ENCODE measurements at regions not wholly inside any gene's neighbourhood (a gene's known extent, or its start where the extent isn't known, plus 50 kb on each side); places are given as distances from the start of the nearest gene placed in this dataset.
"Not testable (repeated sequence)": the region's sequence is repeated elsewhere in the genome, so short reads cannot be mapped to it uniquely, and the experiment has no call there.

DNA sequence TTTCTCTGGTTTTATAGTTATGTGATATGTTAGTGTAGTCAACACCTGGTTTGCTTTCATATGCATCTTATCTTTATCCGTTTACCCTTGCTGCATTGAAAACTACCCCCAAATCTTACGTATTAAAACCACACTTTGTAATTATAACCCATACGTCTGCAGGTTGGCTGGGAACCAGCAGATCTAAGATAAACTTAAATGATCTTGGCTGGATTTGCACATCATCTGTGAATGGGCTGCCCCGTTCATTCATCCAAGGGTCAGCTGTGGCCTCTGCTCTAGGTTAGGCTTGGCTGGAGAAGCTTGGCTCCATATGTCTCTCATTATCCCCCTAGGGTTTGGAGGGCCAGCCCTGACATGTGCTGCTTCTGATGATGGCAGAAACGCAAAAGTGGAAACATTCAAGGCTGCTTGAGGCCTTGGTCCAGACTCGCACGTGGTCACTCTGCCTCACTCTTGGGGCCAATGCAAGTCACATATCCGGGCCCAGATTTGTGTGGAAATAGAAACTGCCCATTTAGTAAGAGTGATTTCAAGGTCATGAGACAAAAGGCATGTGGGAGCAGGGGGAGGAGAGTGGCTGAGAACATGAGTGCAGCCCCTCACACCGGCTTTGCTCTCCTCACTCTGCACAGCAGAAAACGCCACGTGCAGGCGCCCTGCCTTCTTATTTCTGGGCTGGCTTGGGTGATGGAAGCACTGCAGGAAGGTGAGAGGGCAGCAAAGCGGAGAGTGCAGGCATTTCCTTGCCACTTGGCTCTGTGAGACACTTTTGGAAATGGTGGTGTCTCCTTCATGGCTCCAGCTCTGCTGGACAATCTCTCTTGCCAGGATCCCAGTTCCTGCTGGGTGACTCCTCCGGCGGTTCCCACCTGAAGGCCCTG, 553.8 kb downstream of the GLRX3 start:
- no peak for DNase-seq

GRCh38 chr10:130691776-130692175, 555.6 kb downstream of the GLRX3 start:
- DNase-seq: no peak

DNA sequence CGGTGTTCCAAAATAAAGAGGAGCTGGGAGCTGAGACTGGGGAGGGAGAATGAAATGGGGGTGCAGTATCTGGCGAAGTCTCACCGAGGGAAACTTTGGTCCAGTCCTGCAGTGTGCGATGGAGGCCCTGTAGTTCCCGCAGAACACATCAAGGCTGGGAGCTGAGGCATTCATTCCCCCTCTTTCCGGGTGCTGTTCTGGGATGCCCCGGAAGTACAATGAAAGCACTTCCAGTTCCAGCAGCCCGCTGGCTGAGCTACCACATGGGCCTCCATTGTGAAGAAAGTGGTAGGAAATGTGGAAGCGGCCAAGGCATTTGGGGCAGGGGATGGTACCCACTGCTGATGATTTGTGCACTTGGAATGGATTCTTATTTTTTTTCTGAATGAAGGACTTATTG, 560.7 kb downstream of the GLRX3 start:
- DNase-seq: no peak

DNA sequence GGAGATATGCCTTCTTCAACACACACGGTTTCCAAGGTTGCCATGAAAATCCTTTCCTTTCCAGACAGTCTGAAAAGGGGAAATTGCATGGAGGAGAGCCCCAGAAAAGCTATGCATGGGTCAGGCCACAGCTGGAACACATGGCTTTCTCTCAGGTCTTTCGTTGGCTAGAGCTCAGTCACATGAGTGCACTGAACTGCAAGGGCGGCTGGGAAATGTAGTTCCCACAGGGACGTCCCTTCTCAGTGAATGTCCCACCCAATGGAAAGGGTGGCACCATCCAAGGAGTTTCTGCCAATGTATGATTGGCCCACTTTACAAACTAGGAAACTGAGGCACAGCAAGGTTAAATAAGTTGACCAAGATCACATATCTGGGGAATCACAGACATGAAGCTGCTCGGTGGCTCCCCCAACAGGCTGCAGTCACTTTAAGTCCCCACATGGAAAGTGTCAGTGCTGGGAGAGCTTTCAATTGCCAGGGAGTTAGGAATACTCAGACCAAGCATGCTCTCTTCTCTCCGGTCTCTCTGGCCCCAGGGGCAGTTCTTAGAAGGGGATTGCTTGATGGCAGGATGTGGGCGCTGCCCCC, 571.3 kb downstream of the GLRX3 start:
- DNase-seq: no peak

- DNase-seq: no peak
These were observed 572.4 kb downstream of the GLRX3 start for GRCh38 chr10:130708465-130709070.

- no peak for DNase-seq
These were observed 573.2 kb downstream of the GLRX3 start for GRCh38 chr10:130709415-130709814.

GRCh38 chr10:130711072-130711471, 574.9 kb downstream of the GLRX3 start:
- DNase-seq: no peak

DNA sequence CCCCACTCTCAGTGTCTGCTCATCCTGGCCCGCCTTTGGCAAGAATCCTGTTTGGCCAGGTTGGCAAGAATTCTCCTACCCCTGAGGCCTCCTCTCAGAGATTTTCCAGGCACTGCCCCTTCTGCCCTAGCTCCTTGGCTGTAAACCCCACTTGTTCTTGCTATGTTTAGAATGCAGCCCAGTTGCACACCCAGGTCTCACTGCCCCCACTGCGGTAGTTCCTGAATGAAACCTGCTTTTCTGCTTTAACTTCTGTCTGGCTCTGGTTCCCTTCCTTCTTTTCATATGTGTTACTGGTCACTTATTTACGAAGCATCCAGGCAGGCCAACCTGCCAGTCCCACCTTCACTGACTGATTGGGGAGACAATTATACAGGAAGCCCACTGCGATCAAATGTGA, 576.9 kb downstream of the GLRX3 start:
- DNase-seq: no peak

DNA sequence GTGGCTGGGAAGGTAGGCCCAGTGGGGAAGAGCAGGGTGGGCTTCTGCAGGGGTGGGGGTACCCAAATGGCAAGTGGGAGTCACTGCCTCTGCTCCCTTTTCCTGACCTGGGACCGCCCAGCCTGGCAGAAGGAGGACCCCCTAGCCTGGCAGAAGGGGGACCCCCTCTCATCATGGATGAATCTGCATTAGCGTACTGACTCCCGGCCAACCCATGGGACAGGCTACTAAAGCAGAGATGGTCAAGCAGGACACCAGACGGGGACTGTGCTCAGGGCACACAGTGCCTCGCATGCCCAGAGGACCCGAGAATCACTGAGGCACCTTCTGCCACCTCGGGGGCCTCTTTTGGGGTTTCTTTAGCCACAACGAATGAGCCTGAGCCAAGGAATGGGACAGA, 577.5 kb downstream of the GLRX3 start:
- no peak for DNase-seq

GRCh38 chr10:130714742-130715467, 578.7 kb downstream of the GLRX3 start:
- no peak for DNase-seq

DNA sequence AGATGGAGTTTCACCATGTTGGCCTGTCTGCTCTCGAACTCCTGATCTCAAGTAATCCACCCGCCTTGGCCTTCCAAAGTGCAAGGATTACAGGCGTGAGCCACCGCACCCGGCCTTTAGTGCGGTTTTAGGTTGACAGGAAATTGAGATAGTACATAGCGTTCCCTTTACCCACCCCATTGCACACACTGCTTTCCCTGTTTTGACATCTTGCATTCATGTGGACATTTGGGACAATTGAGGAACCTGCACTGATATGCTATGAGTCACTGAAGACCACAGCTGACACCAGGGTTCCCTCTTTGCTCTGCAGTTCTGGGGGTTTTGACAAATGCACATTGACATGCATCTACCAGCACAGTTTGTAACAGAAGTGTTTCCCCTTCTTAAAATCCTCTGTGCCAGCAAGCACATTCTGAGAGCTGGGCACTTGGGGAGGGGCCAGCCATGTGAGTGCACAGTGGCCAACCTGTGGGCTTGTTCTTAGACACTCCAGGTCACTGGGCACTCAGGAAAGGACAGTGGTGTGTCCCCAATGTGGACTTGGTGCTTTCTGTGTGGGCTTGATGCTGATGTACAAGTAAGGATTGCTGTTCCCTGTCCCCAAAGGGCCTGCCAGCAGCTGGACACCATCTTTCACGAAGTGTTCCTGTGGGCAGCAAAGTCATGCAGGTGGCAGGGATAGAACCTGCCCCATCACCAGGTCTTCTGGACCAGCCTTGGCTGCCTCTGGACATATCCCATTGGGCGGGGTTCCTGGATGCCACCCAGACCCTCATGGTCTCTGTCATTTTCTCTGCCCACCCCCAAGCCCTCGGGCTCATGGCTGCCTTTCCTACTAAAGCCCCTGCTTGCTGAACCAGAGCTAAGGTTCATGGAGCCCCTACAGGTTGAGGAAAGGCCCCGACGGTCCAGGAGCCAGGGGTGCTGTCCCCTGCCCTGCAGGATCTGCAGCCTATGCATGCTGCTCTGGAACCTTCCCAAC, 579.8 kb downstream of the GLRX3 start:
- no peak for DNase-seq

- no peak for DNase-seq
These were observed 580.9 kb downstream of the GLRX3 start for GRCh38 chr10:130717083-130717482.

DNA sequence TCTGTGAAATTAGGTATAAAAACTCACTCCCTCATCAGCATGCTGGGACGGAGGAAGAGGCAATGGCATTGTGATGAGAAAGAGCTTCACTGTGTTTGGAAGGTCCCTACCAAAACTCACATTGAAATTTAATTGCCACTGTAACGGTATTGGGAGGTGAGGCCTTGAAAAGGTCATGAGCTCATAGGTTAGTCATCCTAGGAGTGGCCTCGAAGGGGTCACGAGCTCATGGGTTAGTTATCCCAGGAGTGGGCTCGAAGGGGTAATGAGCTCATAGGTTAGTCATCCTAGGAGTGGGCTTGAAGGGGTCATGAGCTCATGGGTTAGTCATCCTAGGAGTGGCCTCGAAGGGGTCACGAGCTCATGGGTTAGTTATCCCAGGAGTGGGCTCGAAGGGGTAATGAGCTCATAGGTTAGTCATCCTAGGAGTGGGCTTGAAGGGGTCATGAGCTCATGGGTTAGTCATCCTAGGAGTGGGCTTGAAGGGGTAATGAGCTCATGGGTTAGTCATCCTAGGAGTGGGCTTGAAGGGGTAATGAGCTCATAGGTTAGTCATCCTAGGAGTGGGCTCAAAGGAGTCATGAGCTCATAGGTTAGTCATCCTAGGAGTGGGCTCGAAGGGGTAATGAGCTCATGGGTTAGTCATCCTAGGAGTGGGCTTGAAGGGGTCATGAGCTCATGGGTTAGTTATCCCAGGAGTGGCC, 582.7 kb downstream of the GLRX3 start:
- DNase-seq: not testable (repeated sequence)

DNA sequence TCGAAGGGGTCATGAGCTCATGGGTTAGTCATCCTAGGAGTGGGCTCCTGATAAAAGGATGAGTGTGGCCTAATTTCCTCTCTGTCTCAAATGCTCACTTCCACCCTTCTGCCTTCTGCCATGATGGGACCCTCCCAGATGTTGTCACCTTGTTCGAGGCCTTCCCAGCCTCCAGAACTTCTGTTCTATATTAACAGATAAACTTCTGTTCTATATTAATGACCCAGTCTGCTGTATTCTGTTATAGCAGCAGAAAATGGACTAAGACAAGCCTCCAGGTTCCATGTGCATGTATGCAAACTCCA, 583.2 kb downstream of the GLRX3 start:
- DNase-seq: no peak

DNA sequence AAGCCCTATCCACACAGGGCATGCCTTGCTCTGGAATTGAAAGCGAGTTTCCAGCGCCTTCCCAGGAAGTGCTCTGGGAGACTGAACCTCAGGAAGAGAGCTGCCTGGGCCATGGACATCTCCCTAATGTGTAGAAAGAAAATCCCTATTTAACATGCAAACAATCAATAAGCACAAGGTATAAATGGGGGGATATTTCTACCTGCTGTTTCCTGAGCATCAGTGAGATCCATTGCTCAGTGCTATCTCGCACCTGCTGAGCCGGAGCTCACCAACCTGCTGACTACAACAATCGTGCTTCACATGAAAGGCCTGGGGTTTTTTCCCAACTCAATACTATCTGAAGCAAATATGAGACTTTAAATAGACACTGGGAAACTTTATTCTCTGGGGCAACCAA, 584.0 kb downstream of the GLRX3 start:
- no peak for DNase-seq

DNA sequence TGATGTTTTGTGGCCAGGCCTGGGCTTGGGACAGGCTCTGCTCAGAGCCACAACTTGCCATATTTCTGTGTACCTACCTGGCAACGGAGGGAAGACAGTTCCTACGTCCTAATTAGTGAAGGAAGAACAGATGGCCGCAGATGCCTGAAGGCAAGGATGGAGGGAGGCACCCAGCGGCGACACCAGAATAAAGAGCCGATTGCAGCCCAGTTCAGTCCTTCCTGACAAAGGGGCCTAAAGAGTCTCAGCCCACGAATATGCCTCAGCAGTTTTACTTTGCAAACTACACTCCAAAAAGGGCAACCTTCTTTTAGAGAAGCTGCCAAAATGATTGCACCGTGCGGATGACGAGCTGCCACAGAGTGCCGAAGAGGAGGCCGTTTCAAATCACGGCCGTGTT, 585.8 kb downstream of the GLRX3 start:
- no peak for DNase-seq

DNA sequence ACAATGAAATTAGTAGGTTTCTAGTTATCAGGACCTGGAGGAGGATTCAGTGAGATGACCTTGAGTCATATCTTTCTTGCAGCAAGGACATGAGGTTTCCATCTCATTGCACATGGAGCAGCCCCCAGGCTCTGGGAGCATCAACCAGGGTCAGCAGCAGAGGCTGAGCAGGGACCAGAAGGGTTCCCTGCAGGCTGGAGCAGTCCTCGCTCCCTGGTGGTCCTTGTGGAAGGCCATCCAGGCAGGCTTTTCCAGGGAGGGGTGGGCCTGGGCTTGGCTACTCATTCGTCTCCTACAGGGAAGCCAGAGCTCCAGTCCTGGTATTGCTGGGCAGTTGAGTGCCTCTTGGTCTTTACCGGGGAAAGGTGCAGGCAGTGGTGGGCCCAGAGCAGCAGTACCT, 587.5 kb downstream of the GLRX3 start:
- DNase-seq: no peak

- DNase-seq: no peak
These were observed 586.0 kb downstream of the TCERG1L start for GRCh38 chr10:130725474-130725970.

DNA sequence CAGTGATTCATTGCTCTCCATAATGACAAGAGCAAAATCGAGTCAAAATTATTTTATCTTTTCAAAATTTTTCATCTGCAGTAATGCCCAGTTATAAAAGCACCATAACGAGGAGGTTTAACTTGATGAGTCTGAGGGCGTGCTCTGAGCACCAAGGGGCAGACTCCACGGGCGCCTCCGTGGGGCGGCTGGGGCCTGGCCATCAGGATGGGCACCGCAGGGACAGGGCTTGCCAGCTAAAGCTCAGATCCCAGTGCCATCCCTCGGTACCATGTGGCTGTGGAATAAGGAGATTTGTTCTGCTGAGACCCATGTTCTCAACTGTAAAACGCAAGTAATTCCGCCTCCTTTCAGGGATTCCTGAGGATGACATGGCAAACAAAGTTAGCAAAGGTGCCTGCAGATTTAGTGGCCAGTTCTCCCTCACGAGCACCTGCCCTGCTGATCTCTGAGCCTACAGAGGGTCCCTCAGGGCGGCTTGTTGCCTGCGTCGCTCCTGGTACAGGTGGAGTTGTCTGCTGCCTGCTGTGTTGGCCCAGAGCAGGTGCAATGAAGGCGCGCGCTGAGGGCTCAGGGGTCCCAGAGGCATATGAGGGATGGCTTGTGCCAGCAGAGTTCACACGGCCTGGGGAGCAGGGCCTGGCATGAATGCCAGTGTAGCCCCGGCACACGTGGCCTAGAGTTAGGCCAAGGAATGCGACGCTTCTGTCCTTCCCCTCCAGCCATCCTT, 584.4 kb downstream of the TCERG1L start:
- DNase-seq: no peak

- no peak for DNase-seq
These were observed 583.6 kb downstream of the TCERG1L start for GRCh38 chr10:130727766-130728490.
